Mammary epithelial cell (primary cell): ENCODE measurements at regions not wholly inside any gene's neighbourhood (a gene's known extent, or its start where the extent isn't known, plus 50 kb on each side); places are given as distances from the start of the nearest gene placed in this dataset.

Experiments
- EZH2 ChIP-seq: IDR thresholded peaks from 2 replicates; pipeline ENCODE4 v1.6.1; 2012; ENCODE audit warnings: low read length, inconsistent platforms, borderline replicate concordance
- TF ChIP-seq, protein P1 (sequence below), 2 donors: IDR thresholded peaks in 1 of 2; conservative IDR thresholded peaks in 1 of 2; 2 replicates each; pipeline ENCODE4 v1.5.1; 2011 to 2012; ENCODE audit warnings: inconsistent platforms in 2 of 2, low read length in 2 of 2, mild to moderate bottlenecking in 2 of 2, control low read depth in 1 of 2, low read depth in 1 of 2; ENCODE audit not compliant: insufficient read depth in 1 of 2; ENCODE audit errors: extremely low read depth in 1 of 2

DNA sequence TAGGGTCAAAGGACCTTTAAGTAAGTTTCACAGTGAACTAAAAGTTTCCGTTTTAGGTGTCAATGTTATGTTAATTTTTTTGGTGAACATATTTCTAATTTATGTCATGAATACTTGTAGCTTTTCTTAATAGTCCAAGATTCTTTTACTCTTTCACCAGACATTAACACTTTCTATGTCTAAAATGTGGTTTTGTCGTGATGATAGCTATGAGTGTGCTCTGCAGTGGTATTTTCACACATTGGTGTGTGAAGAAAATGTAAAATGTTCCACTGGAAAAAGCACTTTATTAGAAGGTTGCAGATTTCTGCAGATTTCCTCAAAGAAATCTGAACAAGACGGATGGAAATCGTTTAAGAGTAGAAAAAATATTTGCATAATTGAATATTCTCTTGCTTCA lies 561.0 kb upstream of the ANKRD30A start:
- TF ChIP-seq, protein P1, sequence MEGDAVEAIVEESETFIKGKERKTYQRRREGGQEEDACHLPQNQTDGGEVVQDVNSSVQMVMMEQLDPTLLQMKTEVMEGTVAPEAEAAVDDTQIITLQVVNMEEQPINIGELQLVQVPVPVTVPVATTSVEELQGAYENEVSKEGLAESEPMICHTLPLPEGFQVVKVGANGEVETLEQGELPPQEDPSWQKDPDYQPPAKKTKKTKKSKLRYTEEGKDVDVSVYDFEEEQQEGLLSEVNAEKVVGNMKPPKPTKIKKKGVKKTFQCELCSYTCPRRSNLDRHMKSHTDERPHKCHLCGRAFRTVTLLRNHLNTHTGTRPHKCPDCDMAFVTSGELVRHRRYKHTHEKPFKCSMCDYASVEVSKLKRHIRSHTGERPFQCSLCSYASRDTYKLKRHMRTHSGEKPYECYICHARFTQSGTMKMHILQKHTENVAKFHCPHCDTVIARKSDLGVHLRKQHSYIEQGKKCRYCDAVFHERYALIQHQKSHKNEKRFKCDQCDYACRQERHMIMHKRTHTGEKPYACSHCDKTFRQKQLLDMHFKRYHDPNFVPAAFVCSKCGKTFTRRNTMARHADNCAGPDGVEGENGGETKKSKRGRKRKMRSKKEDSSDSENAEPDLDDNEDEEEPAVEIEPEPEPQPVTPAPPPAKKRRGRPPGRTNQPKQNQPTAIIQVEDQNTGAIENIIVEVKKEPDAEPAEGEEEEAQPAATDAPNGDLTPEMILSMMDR (conservative IDR thresholded peaks at IDR 0.05 in 1 of 2, IDR thresholded peaks at IDR 0.05 in 1 of 2; ENCODE audit: extremely low read depth in 1 of 2, insufficient read depth in 1 of 2, low read depth in 1 of 2, low read length in 2 of 2) = no peak
- no peak for TF ChIP-seq EZH2
